K562 (cell line): ENCODE measurements at regions not wholly inside any gene's neighbourhood (a gene's known extent, or its start where the extent isn't known, plus 50 kb on each side); places are given as distances from the start of the nearest gene placed in this dataset.

Experiments
- ADNP ChIP-seq: fragments of 200-800 bp; sonication (Bioruptor generic); IDR thresholded peaks from 2 replicates; pipeline ENCODE4 v1.6.1; 2016; ENCODE audit warnings: missing genetic modification characterization, missing compliant biosample characterization
- BCLAF1 ChIP-seq, 2 experiments: fragments of 450-650 bp in 1 of 2; IDR thresholded peaks; 2 replicates each; pipeline ENCODE4 v1.6.1; 2011 to 2017; ENCODE audit warnings: low read depth in 2 of 2, antibody characterized with exemption in 1 of 2, borderline replicate concordance in 1 of 2, low read length in 1 of 2, mild to moderate bottlenecking in 1 of 2, mixed read lengths in 1 of 2; ENCODE audit not compliant: control insufficient read depth in 1 of 2
- CC2D1A ChIP-seq: fragments of 450-650 bp; IDR thresholded peaks from 2 replicates; pipeline ENCODE4 v1.6.1; 2017; ENCODE audit warnings: mild to moderate bottlenecking
- E4F1 ChIP-seq: fragments of 250-450 bp; sonication (Bioruptor Pico); IDR thresholded peaks from 2 replicates; pipeline ENCODE4 v1.5.0; 2021; ENCODE audit warnings: mild to moderate bottlenecking, borderline replicate concordance
- HEY1 ChIP-seq: fragments of 250-450 bp; sonication (Bioruptor Pico); IDR thresholded peaks from 2 replicates; pipeline ENCODE4 v1.5.0; 2020; ENCODE audit warnings: mild to moderate bottlenecking, moderate library complexity, borderline replicate concordance
- MGA ChIP-seq: fragments of 450-650 bp; IDR thresholded peaks from 2 replicates; pipeline ENCODE4 v1.6.1; 2016; ENCODE audit warnings: mild to moderate bottlenecking, moderate library complexity
- TRIM28 ChIP-seq: fragments of 450-650 bp; IDR thresholded peaks from 2 replicates; pipeline ENCODE4 v1.6.1; 2017
- ZNF3 ChIP-seq: fragments of 250-450 bp; sonication (Bioruptor Pico); IDR thresholded peaks from 2 replicates; pipeline ENCODE4 v1.5.0; 2021; ENCODE audit warnings: mild to moderate bottlenecking, moderate library complexity
- ZNF311 ChIP-seq: fragments of 250-450 bp; sonication (Bioruptor Pico); IDR thresholded peaks from 2 replicates; pipeline ENCODE4 v1.4.0; 2020; ENCODE audit warnings: mild to moderate bottlenecking, moderate library complexity

GRCh38 chr16:7990626-7991260, 599.6 kb downstream of the TMEM114 start (continued):
- TF ChIP-seq MGA (peak; percentile 51), TRIM28 (no peak), ZNF311 (CRISPR knock-in tag) (no peak), CC2D1A (no peak), ZNF3 (CRISPR knock-in tag) (no peak), ADNP (tag) (no peak), BCLAF1 (IDR thresholded peaks at IDR 0.05; ENCODE audit: borderline replicate concordance in 1 of 2, control insufficient read depth in 1 of 2, low read depth in 2 of 2, low read length in 1 of 2) (no peak), HEY1 (CRISPR knock-in tag) (no peak), E4F1 (CRISPR knock-in tag) (no peak)
